ENCODE measurements at regions not wholly inside any gene's neighbourhood (a gene's known extent, or its start where the extent isn't known, plus 50 kb on each side); places are given as distances from the start of the nearest gene placed in this dataset.

DNA sequence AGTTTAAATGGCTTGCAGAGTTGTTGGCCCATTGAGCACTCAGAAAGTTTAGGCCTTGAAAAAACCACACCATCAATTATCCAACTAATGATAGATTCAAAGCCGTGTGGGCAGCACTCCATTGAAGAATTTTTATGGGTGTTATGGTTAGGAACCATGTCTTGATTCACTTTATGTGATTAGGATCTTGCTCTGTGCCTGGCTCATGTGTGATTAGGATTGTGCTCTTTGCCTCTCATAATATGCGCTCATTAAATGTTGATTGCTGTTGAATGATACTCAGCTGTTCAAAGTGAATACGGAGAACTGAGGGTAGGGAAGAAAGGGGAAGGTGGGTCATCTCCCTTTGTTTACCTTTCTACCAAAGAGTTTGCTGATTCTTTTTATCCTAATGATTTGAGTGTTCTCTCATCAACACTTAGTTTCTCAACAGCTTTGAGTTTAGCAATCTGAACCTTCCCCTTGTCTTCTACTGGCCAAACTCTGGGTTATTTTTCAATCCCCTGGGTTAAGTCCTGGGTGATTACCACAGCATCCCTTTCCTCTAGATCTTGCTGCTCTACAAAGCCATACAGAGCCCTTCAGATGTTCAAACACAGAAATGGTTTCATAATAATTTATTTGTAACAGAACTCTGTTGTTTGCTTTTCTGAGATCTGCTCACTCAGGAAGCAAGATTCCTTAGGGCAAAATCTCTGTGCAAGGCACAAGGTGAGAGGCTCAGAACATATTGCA lies 668.8 kb upstream of the RGMB start:
- H3K27me3 Mint-ChIP-seq: peaks cover 3% of the 10 kb centered on the region in 2 donors
- H3K27me3 ChIP-seq (ENCODE audit: insufficient read depth, low read length): no peaks in the 10 kb centered on the region
- no peaks in the 10 kb centered on the region for H3K9me3 ChIP-seq (ENCODE audit: control insufficient read depth in 1 of 2, low read length in 2 of 2)
- ChIA-PET POLR2A (ENCODE audit: partially characterized antibody) (no interaction called here), CTCF (ENCODE audit: partially characterized antibody) (no interaction called here)
- H3K27ac ChIP-seq (ENCODE audit: low read depth, low read length): no peak overlapping the region
- no peak overlapping the region for H3K27ac Mint-ChIP-seq
- intact Hi-C loops (cut with micrococcal nuclease): no loop called here
- H3K36me3 ChIP-seq (ENCODE audit: insufficient read depth, low read length): no peaks in the 10 kb centered on the region
- H3K36me3 Mint-ChIP-seq: no peaks in the 10 kb centered on the region
- no peak overlapping the region for H3K4me3 Mint-ChIP-seq
- DNase-seq: no peak
- H3K4me3 ChIP-seq (ENCODE audit: low read length in 2 of 2): no peak overlapping the region
- peaks cover 0 to 2% (median 0%) of the 10 kb centered on the region in 8 donors for H3K9me3 Mint-ChIP-seq
- H3K4me1 ChIP-seq (ENCODE audit: insufficient read depth, low read length): no peaks in the 10 kb centered on the region
- H3K4me1 Mint-ChIP-seq: no peaks in the 10 kb centered on the region

DNA sequence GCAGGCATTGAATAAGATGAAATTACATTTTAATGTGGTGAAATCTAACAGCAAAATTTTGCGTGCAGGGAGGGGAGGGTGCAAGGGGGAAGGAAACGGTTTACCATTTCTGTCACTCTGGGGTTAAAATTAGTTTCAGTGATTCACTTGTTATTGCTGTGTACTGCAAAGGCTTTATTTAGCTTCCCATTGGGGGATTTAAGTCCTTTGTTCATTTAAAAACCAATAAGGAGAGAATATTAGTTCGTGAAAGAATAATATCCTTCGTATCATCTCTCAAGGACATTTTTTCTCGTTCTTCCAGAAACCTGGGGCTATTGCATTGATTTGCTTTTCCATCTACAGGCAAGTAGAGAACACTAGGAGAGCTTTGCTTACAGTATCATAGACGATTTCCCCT lies 667.8 kb upstream of the RGMB start:
- Histone ChIP-seq H3K27me3 (ENCODE audit: insufficient read depth, low read length) (no peaks in the 10 kb centered on the region), H3K4me3 (ENCODE audit: low read length in 2 of 2) (no peak overlapping the region), H3K27ac (ENCODE audit: low read depth, low read length) (no peak overlapping the region), H3K9me3 (ENCODE audit: control insufficient read depth in 1 of 2, low read length in 2 of 2) (no peaks in the 10 kb centered on the region), H3K36me3 (ENCODE audit: insufficient read depth, low read length) (no peaks in the 10 kb centered on the region), H3K4me1 (ENCODE audit: insufficient read depth, low read length) (no peaks in the 10 kb centered on the region)
- ChIA-PET POLR2A (ENCODE audit: partially characterized antibody) (no interaction called here), CTCF (ENCODE audit: partially characterized antibody) (no interaction called here)
- Mint-ChIP-seq H3K9me3 (peaks cover 0 to 2% (median 0%) of the 10 kb centered on the region in 8 donors), H3K4me3 (no peak overlapping the region), H3K4me1 (no peaks in the 10 kb centered on the region), H3K27ac (no peak overlapping the region), H3K27me3 (peaks cover 3% of the 10 kb centered on the region in 2 donors), H3K36me3 (no peaks in the 10 kb centered on the region)
- intact Hi-C loops (cut with micrococcal nuclease): no loop called here
- DNase-seq: no peak

DNA sequence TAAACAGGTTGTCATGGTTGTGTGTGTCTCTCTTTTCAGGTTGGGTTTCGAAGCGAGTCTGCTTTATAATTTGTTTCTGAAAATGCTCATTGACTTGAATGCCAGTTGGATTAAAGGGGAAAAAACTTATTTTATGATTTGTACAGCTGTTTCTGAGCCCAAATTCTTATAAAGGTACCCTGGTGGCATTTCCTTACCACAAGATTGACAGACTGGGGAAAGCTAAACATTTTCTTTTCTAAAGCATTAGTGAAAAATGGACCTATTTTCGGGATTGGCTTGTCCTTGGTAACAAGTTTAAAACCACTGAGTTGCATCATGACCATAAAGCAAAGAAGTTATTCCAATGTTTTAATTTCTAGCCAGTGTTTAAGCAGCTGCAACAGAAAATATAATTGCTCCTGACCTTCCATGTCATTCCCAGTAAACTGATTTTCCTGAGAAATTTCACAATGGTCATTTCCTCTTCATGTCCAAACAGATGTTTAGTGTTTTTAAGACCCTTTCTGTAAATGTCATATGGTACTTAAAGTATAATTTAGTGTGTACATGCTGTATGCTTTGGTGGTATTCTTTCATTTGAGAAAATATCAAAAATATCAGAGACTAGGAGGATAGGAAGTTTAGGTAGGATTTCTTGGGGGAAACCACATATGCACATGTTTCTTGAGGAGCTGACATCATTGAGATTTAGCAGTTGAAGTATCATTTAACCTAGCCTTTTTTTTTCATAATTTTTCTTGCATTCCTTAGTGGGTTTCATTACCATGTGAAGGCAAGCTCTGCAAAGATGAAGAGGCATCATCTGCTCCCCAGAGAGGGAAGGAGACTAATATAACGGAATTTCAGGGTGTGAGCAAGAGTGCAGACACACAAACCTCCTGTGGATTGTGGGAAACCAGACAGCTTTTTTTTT lies 667.1 kb upstream of the RGMB start:
- intact Hi-C loops (cut with micrococcal nuclease): no loop called here
- H3K4me1 ChIP-seq (ENCODE audit: insufficient read depth, low read length): no peaks in the 10 kb centered on the region
- H3K9me3 ChIP-seq (ENCODE audit: control insufficient read depth in 1 of 2, low read length in 2 of 2): no peaks in the 10 kb centered on the region
- CTCF ChIA-PET (ENCODE audit: partially characterized antibody): no interaction called here
- Mint-ChIP-seq H3K4me3 (no peak overlapping the region), H3K27me3 (peaks cover 3% of the 10 kb centered on the region in 2 donors), H3K4me1 (no peaks in the 10 kb centered on the region), H3K9me3 (peaks cover 0 to 2% (median 0%) of the 10 kb centered on the region in 8 donors), H3K36me3 (no peaks in the 10 kb centered on the region), H3K27ac (no peak overlapping the region)
- H3K36me3 ChIP-seq (ENCODE audit: insufficient read depth, low read length): no peaks in the 10 kb centered on the region
- POLR2A ChIA-PET (ENCODE audit: partially characterized antibody): no interaction called here
- no peak overlapping the region for H3K4me3 ChIP-seq (ENCODE audit: low read length in 2 of 2)
- H3K27me3 ChIP-seq (ENCODE audit: insufficient read depth, low read length): no peaks in the 10 kb centered on the region
- no peak overlapping the region for H3K27ac ChIP-seq (ENCODE audit: low read depth, low read length)
- no peak for DNase-seq

DNA sequence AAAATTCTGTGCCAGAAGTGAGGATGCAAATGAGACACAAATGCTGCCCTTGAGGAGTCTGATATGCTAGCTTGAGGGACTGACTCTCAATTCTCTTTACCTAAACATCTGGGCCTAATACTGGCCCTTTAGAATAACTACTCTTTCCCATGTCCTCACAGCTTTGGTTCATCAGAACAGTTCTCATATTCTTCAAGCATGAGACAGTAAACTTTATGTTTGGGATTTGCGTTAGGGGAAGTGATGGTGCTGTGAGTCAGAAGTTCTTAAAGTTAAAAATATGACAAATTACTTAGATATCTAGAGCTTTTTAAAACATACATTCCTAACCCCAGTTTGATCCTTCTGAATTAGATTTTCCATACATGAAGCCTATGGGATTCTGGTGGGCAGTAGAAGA lies 665.0 kb upstream of the RGMB start:
- Histone ChIP-seq H3K36me3 (ENCODE audit: insufficient read depth, low read length) (no peaks in the 10 kb centered on the region), H3K27me3 (ENCODE audit: insufficient read depth, low read length) (no peaks in the 10 kb centered on the region), H3K27ac (ENCODE audit: low read depth, low read length) (no peak overlapping the region), H3K4me1 (ENCODE audit: insufficient read depth, low read length) (no peaks in the 10 kb centered on the region), H3K4me3 (ENCODE audit: low read length in 2 of 2) (no peak overlapping the region), H3K9me3 (ENCODE audit: control insufficient read depth in 1 of 2, low read length in 2 of 2) (no peaks in the 10 kb centered on the region)
- Mint-ChIP-seq H3K27me3 (peaks cover 3% of the 10 kb centered on the region in 2 donors), H3K4me3 (no peak overlapping the region), H3K36me3 (no peaks in the 10 kb centered on the region), H3K9me3 (peaks cover 0 to 3% (median 0%) of the 10 kb centered on the region in 8 donors), H3K4me1 (no peaks in the 10 kb centered on the region), H3K27ac (no peak overlapping the region)
- POLR2A ChIA-PET (ENCODE audit: partially characterized antibody): no interaction called here
- DNase-seq: no peak
- intact Hi-C loops (cut with micrococcal nuclease): no loop called here
- CTCF ChIA-PET (ENCODE audit: partially characterized antibody): no interaction called here

DNA sequence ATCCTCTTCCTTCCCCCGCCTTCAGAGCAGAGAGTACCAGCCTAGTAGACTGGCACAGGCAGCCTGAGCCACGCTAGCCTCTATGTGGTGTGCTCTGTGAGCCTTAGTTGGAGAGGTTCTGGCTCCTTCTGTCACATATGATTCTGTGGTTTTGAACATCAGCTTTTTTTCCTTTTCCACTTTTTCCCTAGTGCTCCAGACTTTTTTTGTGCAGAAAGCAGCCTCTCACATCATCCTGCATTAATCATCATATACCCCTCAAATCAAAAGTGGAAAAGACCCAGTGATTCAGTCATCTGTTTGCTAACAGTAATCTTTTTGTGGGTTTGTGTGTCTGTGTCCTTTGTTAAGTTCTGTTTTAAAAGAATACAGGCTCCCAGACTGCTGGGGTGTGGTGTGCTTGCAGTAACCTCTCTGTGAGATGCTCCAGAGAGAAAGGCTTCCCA lies 663.9 kb upstream of the RGMB start:
- Histone ChIP-seq H3K27me3 (ENCODE audit: insufficient read depth, low read length) (no peaks in the 10 kb centered on the region), H3K36me3 (ENCODE audit: insufficient read depth, low read length) (no peaks in the 10 kb centered on the region), H3K9me3 (ENCODE audit: control insufficient read depth in 1 of 2, low read length in 2 of 2) (no peaks in the 10 kb centered on the region), H3K4me3 (ENCODE audit: low read length in 2 of 2) (no peak overlapping the region), H3K27ac (ENCODE audit: low read depth, low read length) (no peak overlapping the region), H3K4me1 (ENCODE audit: insufficient read depth, low read length) (no peaks in the 10 kb centered on the region)
- CTCF ChIA-PET (ENCODE audit: partially characterized antibody): no interaction called here
- Mint-ChIP-seq H3K4me3 (no peak overlapping the region), H3K9me3 (peaks cover 0 to 3% (median 0%) of the 10 kb centered on the region in 8 donors), H3K4me1 (no peaks in the 10 kb centered on the region), H3K27me3 (peaks cover 0 to 3% of the 10 kb centered on the region in 2 donors), H3K27ac (no peak overlapping the region), H3K36me3 (no peaks in the 10 kb centered on the region)
- POLR2A ChIA-PET (ENCODE audit: partially characterized antibody): no interaction called here
- DNase-seq: no peak
- intact Hi-C loops (cut with micrococcal nuclease): no loop called here

DNA sequence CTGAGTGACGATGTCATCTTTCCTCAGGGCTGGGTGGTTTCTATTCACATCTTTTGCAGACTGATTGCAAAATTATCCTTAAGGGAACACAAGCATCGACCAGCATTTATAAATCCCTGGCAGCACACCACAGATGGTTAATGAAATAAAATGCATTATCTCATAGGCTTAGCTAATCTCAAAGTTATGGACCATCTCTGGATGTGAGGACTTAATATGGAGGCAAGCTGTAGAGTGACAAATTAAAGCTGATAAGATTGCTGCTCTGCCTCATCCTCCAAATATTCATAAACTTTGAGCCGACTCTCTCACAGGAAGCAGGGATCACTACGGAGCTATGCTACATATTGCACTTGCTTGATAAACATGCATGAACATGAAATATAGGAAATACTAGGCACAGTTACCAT lies 663.2 kb upstream of the RGMB start:
- intact Hi-C loops (cut with micrococcal nuclease): no loop called here
- H3K4me1 Mint-ChIP-seq: no peaks in the 10 kb centered on the region
- CTCF ChIA-PET (ENCODE audit: partially characterized antibody): no interaction called here
- Histone ChIP-seq H3K4me1 (ENCODE audit: insufficient read depth, low read length) (no peaks in the 10 kb centered on the region), H3K36me3 (ENCODE audit: insufficient read depth, low read length) (no peaks in the 10 kb centered on the region), H3K4me3 (ENCODE audit: low read length in 2 of 2) (no peak overlapping the region), H3K27me3 (ENCODE audit: insufficient read depth, low read length) (no peaks in the 10 kb centered on the region), H3K27ac (ENCODE audit: low read depth, low read length) (no peak overlapping the region), H3K9me3 (ENCODE audit: control insufficient read depth in 1 of 2, low read length in 2 of 2) (no peaks in the 10 kb centered on the region)
- no peaks in the 10 kb centered on the region for H3K36me3 Mint-ChIP-seq
- H3K27me3 Mint-ChIP-seq: peaks cover 0 to 3% of the 10 kb centered on the region in 2 donors
- DNase-seq: no peak
- H3K4me3 Mint-ChIP-seq: no peak overlapping the region
- no peak overlapping the region for H3K27ac Mint-ChIP-seq
- POLR2A ChIA-PET (ENCODE audit: partially characterized antibody): no interaction called here
- H3K9me3 Mint-ChIP-seq: peaks cover 0 to 3% (median 0%) of the 10 kb centered on the region in 8 donors

DNA sequence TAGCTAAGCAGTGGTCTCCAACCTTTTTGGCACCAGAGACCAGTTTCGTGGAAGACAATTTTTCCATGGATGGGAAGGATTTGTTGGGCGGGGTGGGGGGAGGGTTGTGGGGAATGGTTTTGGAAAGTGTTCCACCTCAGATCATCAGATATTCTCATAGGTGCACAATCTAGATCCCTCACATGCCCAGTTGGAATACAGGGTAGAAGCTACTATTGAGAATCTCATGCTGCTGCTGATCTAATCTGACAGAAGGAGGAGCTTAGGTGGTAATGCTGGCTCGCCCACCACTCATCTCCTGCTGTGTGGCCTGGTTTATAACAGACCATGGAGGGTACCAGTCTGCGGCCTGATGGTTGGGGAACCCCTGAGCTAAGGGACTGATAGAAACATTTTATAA lies 662.7 kb upstream of the RGMB start:
- Mint-ChIP-seq H3K27ac (no peak overlapping the region), H3K4me1 (no peaks in the 10 kb centered on the region)

More for the DNA sequence above, 662.7 kb upstream of the RGMB start:
- intact Hi-C loops (cut with micrococcal nuclease): no loop called here
- ChIA-PET POLR2A (ENCODE audit: partially characterized antibody) (no interaction called here), CTCF (ENCODE audit: partially characterized antibody) (no interaction called here)
- no peak overlapping the region for H3K4me3 Mint-ChIP-seq
- Histone ChIP-seq H3K27me3 (ENCODE audit: insufficient read depth, low read length) (no peaks in the 10 kb centered on the region), H3K27ac (ENCODE audit: low read depth, low read length) (no peak overlapping the region), H3K36me3 (ENCODE audit: insufficient read depth, low read length) (no peaks in the 10 kb centered on the region), H3K4me3 (ENCODE audit: low read length in 2 of 2) (no peak overlapping the region), H3K4me1 (ENCODE audit: insufficient read depth, low read length) (no peaks in the 10 kb centered on the region), H3K9me3 (ENCODE audit: control insufficient read depth in 1 of 2, low read length in 2 of 2) (no peaks in the 10 kb centered on the region)
- H3K27me3 Mint-ChIP-seq: peaks cover 0 to 3% of the 10 kb centered on the region in 2 donors
- H3K9me3 Mint-ChIP-seq: peaks cover 0 to 3% (median 0%) of the 10 kb centered on the region in 8 donors
- H3K36me3 Mint-ChIP-seq: no peaks in the 10 kb centered on the region
- DNase-seq: no peak
